Superior temporal gyrus (tissue), 1 donor: ENCODE measurements at regions not wholly inside any gene's neighbourhood (a gene's known extent, or its start where the extent isn't known, plus 50 kb on each side); places are given as distances from the start of the nearest gene placed in this dataset.
"Not testable (repeated sequence)": the region's sequence is repeated elsewhere in the genome, so short reads cannot be mapped to it uniquely, and the experiment has no call there.

Source experiments
- DNase-seq: peaks from one replicate; pipeline ENCODE4 v3.0.0-alpha.2; 2016; ENCODE audit errors: extremely low spot score

DNA sequence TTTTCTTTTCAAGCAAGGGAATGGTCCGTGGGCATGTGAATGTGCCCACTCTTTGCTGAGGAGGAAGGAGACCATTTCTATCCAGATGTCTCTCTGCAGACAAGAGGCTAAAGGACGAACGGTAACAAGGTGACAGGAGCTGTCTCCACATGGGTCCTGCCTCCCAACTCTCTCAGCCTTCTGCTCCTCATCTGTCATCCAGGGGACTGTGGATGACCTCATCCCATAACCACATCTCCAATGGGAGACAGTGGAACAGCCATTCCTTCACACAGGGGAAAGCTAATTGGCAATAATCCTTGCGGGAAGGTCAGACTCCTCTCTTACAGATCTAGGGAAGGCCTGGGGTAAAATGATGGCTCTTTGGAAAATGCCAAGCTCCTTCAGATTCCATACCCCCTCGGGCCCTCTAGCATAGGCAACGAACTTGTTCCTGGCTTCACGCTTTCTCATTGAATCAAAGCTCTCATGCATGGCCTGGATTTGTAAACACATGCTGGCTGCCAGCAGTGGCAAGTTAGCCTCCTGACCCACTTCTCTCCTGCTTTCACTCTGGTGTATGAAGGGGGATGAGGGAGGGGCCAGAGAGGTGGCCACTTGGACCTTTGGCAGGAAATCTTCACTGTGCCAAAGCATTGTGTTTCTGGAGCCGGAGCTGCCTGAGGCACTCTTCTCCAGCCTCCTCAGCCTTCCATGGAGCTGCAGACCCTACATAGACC, 65.8 kb upstream of the IKBKE start:
- not testable (repeated sequence) for DNase-seq

DNA sequence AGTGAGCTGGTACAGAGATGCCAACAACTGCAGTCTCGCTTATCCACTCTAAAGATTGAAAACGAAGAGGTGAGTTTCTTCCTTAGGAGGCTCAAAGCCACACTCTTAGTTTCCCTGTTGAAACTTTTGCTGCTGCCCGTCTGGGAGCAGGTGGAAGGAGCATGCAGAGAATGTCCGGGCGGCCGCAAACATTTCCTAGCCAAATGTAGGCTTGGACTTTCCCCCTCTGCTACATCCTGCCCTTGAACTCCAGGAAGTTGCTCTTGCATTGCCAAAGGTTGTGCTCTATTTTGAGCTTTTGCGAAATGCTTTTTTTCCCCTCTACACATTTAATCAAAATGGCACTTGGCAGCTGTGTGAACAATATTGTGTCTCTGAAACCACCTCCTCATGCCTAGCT, 65.0 kb upstream of the IKBKE start:
- DNase-seq = not testable (repeated sequence)

- DNase-seq = not testable (repeated sequence)
Measured at GRCh38 chr1:206408371-206409288, 61.6 kb upstream of the IKBKE start.

DNA sequence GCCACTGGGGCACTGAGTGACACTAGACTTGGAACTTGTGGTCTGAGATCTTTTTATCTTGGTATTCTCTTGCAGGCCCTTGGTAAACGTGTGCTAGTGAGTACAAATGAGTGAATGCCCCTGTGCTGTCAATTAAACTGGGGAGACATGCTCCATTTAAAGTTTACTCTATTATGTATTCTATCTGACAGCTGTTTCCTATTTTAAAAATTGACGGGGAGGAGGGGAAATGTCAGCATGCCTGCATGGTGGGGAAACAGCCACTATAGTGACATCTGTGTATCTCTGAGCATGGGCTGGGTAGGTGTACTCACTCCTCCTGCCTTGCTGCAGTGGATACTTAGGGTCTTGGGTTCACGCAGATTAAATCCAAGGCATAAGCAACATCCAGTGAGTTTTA, 59.0 kb upstream of the IKBKE start:
- no peak for DNase-seq

DNA sequence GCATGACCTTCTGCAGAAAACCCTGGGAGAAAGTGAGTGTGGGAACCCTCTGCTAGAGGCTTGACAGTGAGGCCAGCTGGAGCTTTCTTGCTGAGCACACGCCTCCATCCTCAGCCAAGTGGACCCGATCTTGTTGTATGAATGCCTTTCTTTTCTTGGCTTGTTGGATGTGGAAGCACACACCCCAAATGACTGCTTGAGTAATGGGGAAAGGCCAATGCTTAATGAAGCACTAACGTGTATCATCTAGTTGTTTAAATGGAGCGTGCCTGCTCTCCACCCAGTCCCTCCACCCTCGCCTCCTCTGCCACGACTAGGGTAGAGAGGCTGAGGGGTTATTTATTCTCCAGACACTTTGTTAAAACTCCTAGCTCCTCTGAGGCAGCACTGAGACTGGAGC, 54.3 kb upstream of the IKBKE start:
- DNase-seq = no peak

GRCh38 chr1:206417774-206418614, 52.3 kb upstream of the IKBKE start:
- DNase-seq = no peak

DNA sequence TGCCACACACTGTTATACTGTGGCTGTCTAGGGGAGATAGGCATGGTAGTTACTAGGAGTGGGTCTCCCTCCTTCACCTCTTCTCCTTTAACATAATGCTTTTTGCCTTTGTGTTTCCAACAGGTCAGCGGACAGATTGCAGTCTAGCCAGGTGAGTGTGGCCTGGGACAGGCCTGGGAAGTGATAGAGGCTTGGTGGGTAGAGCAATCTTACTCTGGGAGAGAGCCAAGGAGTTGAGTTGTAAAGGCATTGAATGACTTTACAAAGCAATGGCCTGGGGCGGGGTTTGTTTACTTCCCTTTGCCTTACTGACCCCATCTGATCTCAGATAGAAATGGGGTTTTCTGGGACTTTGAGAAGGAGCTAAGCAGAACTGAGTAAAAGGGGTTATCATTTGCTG, 51.0 kb upstream of the IKBKE start:
- DNase-seq = no peak

DNA sequence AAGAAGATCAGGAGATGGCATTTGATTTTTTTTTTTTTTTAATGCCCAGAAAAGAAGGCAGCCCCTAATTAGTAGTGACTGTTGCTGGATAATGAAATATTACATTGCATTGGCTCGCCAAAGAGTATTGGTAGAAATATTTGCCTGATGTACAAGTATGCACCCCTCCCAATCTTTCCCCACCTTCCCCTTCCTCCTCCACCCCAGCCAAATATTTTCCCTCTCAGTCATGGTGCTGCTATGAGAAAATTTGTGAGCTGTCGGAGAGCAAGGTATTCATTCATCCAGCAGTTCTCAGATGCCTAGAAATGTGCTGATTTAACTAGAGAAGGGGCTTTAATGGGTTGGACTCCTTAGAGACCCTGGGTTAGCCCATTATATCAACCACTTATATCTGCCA, 50.5 kb upstream of the IKBKE start:
- DNase-seq = no peak

DNA sequence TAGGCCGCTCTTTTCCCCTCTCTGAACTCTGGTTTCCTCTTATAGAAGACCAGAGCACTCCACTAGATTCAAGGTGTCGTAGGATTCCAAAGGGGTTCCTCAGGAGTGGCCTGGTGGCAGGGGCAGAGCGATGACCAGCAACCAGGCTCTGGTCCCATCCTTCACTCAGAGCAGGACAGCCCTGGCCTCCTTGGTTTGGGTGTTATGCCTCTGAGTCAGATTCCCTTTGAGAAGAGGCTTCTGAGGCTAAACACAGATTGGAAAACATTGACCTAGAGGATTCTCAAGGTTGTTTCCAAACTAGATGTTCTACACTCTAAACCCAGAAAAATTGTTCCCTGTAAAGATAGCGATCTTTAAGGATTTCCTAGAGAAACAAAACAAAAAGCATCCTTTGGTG, 49.8 kb upstream of the IKBKE start:
- DNase-seq = no peak
